Transverse colon (tissue), 4 donors: ENCODE measurements at regions not wholly inside any gene's neighbourhood (a gene's known extent, or its start where the extent isn't known, plus 50 kb on each side); places are given as distances from the start of the nearest gene placed in this dataset.

Experiments used
- CTCF ChIP-seq, 5 experiments: fragments of 200-600 bp in 3 of 5; fragments of 450-650 bp in 2 of 5; sonication (generic) in 3 of 5; IDR thresholded peaks; 1 replicate in 2 of 5; 2 replicates in 3 of 5; pipeline ENCODE4 v1.5.1; 2016 to 2017; ENCODE audit warnings: antibody characterized with exemption in 5 of 5, inconsistent platforms in 3 of 5, mild to moderate bottlenecking in 2 of 5, moderate library complexity in 1 of 5
- EP300 ChIP-seq: sonication (generic); formaldehyde crosslinking; IDR thresholded peaks from one replicate; pipeline ENCODE4 v1.6.1; 2017; ENCODE audit warnings: antibody characterized with exemption, low read depth
- POLR2A ChIP-seq: fragments of 450-650 bp; IDR thresholded peaks from one replicate; pipeline ENCODE4 v1.6.1; 2016; ENCODE audit warnings: antibody characterized with exemption, mild to moderate bottlenecking, moderate library complexity
- POLR2AphosphoS5 ChIP-seq, 3 donors: sonication (generic); formaldehyde crosslinking; IDR thresholded peaks; one replicate each; pipeline ENCODE4 v1.6.1; 2016; ENCODE audit warnings: antibody characterized with exemption in 3 of 3

GRCh38 chr1:8127171-8127641 lies 101.1 kb upstream of the ERRFI1 start:
- TF ChIP-seq CTCF (IDR thresholded peaks at IDR 0.05) (no peak), POLR2AphosphoS5 (IDR thresholded peaks at IDR 0.05) (no peak), POLR2A (no peak), EP300 (no peak)
